GM23338 (cell line): ENCODE measurements at regions not wholly inside any gene's neighbourhood (a gene's known extent, or its start where the extent isn't known, plus 50 kb on each side); places are given as distances from the start of the nearest gene placed in this dataset.

ENCODE experiments used
- ATAC-seq: fragments of 200-7000 bp; cut with Tn5 transposase; 3 replicates; pipeline ENCODE4 v1.9.1; 2020
- DNase-seq: peaks from one replicate; pipeline ENCODE4 v3.0.0-alpha.2; 2015; ENCODE audit warnings: low spot score
- H2AFZ ChIP-seq: fragments of 200-600 bp; sonication (generic); 2 replicates; pipeline ENCODE4 v1.8.0; 2016; ENCODE audit warnings: antibody characterized with exemption, mild to moderate bottlenecking, moderate library complexity
- H3F3A ChIP-seq: fragments of 200-600 bp; sonication (generic); replicated peaks from 2 replicates; pipeline ENCODE4 v1.8.0; 2017; ENCODE audit warnings: antibody characterized with exemption, mixed run types, low read depth
- H3K27ac ChIP-seq: fragments of 200-600 bp; sonication (generic); 2 replicates; pipeline ENCODE4 v1.6.1; 2016; ENCODE audit warnings: low read depth
- H3K27me3 ChIP-seq: fragments of 200-600 bp; sonication (generic); 2 replicates; pipeline ENCODE4 v1.8.0; 2016; ENCODE audit warnings: mild to moderate bottlenecking, mixed run types, moderate library complexity; ENCODE audit not compliant: insufficient read depth
- H3K36me3 ChIP-seq: fragments of 200-600 bp; sonication (generic); 2 replicates; pipeline ENCODE4 v1.8.0; 2016; ENCODE audit warnings: mild to moderate bottlenecking; ENCODE audit not compliant: insufficient read depth
- H3K4me1 ChIP-seq: fragments of 200-600 bp; sonication (generic); 2 replicates; pipeline ENCODE4 v1.8.0; 2016; ENCODE audit warnings: mild to moderate bottlenecking, moderate library complexity; ENCODE audit not compliant: insufficient read depth
- H3K4me2 ChIP-seq: fragments of 200-600 bp; sonication (generic); 2 replicates; pipeline ENCODE4 v1.7.1; 2017; ENCODE audit warnings: mixed run types
- H3K4me3 ChIP-seq: fragments of 200-600 bp; sonication (generic); 2 replicates; pipeline ENCODE4 v1.6.1; 2016; ENCODE audit warnings: mixed run types
- H3K79me2 ChIP-seq: fragments of 200-600 bp; sonication (generic); replicated peaks from 2 replicates; pipeline ENCODE4 v1.8.0; 2017; ENCODE audit warnings: mild to moderate bottlenecking; ENCODE audit not compliant: insufficient read depth
- H3K9me2 ChIP-seq: fragments of 200-600 bp; sonication (generic); 2 replicates; pipeline ENCODE4 v1.8.0; 2017; ENCODE audit not compliant: insufficient read depth
- H4K20me1 ChIP-seq: fragments of 200-600 bp; sonication (generic); replicated peaks from 2 replicates; pipeline ENCODE4 v1.8.0; 2017; ENCODE audit warnings: mild to moderate bottlenecking; ENCODE audit not compliant: insufficient read depth
- H3K27ac Mint-ChIP-seq: 2 replicates; pipeline ENCODE4 v1.8.0; 2020; ENCODE audit warnings: inconsistent platforms, mild to moderate bottlenecking, moderate library complexity, mixed read lengths
- H3K27me3 Mint-ChIP-seq: 3 replicates; pipeline ENCODE4 v1.8.0; 2022; ENCODE audit warnings: low read depth, mild to moderate bottlenecking, moderate library complexity, mixed read lengths, inconsistent platforms; ENCODE audit not compliant: insufficient read depth, poor library complexity
- H3K36me3 Mint-ChIP-seq: 3 replicates; pipeline ENCODE4 v1.8.0; 2021; ENCODE audit warnings: low read depth, mild to moderate bottlenecking, inconsistent platforms, moderate library complexity, mixed read lengths
- H3K4me1 Mint-ChIP-seq: 3 replicates; pipeline ENCODE4 v1.8.0; 2020; ENCODE audit warnings: mild to moderate bottlenecking, inconsistent platforms, mixed read lengths
- H3K4me3 Mint-ChIP-seq: 3 replicates; pipeline ENCODE4 v1.8.0; 2021; ENCODE audit warnings: moderate library complexity, mild to moderate bottlenecking, inconsistent platforms, mixed read lengths
- H3K9me3 Mint-ChIP-seq: 3 replicates; pipeline ENCODE4 v1.8.0; 2020; ENCODE audit warnings: moderate library complexity, mild to moderate bottlenecking, inconsistent platforms, mixed read lengths
- CREB1 ChIP-seq: fragments of 250-450 bp; sonication (Bioruptor Pico); IDR thresholded peaks from 2 replicates; pipeline ENCODE4 v1.5.0; 2020; ENCODE audit warnings: low read depth, mild to moderate bottlenecking, moderate library complexity
- EZH2 ChIP-seq: fragments of 200-600 bp; sonication (generic); IDR thresholded peaks from one replicate; pipeline ENCODE4 v1.8.0; 2017; ENCODE audit warnings: antibody characterized with exemption, mild to moderate bottlenecking, low read depth; ENCODE audit not compliant: unreplicated experiment
- EZH2phosphoT487 ChIP-seq: fragments of 200-600 bp; sonication (generic); IDR thresholded peaks from one replicate; pipeline ENCODE4 v1.8.1; 2018; ENCODE audit warnings: antibody characterized with exemption; ENCODE audit not compliant: unreplicated experiment
- NANOG ChIP-seq: IDR thresholded peaks from 2 replicates; pipeline ENCODE4 v1.6.1; 2016; ENCODE audit warnings: antibody characterized with exemption, borderline replicate concordance
- POLR2AphosphoS5 ChIP-seq: IDR thresholded peaks from 2 replicates; pipeline ENCODE4 v1.6.1; 2016; ENCODE audit warnings: antibody characterized with exemption, low read depth
- STAT1 ChIP-seq: IDR thresholded peaks from one replicate; pipeline ENCODE4 v1.6.1; 2016; ENCODE audit warnings: antibody characterized with exemption; ENCODE audit not compliant: unreplicated experiment
- ZNF114 ChIP-seq: fragments of 250-450 bp; sonication (Bioruptor Pico); IDR thresholded peaks from 2 replicates; pipeline ENCODE4 v1.5.0; 2020; ENCODE audit warnings: mild to moderate bottlenecking, moderate library complexity
- ZNF331 ChIP-seq: fragments of 250-450 bp; sonication (Bioruptor Pico); IDR thresholded peaks from 2 replicates; pipeline ENCODE4 v1.5.0; 2020; ENCODE audit warnings: low read depth, mild to moderate bottlenecking, moderate library complexity
- TF ChIP-seq, protein P1 (sequence below): fragments of 250-450 bp; sonication (Bioruptor Pico); IDR thresholded peaks from 2 replicates; pipeline ENCODE4 v1.5.0; 2020; ENCODE audit warnings: mild to moderate bottlenecking, moderate library complexity
- TF ChIP-seq, protein P2 (sequence below): IDR thresholded peaks from 2 replicates; pipeline ENCODE4 v1.6.1; 2016; ENCODE audit warnings: antibody characterized with exemption
- TF ChIP-seq, protein P3 (sequence below): IDR thresholded peaks from one replicate; pipeline ENCODE4 v1.6.1; 2018; ENCODE audit warnings: antibody characterized with exemption; ENCODE audit not compliant: unreplicated experiment

DNA sequence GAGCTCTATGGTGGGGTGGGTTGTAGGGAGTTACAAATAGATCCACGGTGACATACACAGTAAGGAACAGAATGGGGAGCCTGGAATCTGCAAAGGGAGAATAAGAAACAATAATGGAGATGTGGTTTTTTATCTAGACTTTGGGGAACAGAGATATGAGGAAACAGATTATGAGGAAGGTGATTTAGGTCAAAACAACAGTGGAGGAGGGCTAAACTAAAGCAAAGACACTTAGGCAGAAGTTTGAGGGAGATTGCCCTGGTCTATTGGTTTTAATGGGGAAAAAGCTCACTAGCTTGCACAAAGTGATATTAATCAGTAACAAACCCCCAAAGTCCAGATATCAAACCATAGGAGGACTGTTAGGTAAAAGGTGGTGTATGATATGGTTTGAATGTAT is 144.5 kb upstream of the DYRK2 start:
- Mint-ChIP-seq H3K36me3 (no peaks in the 10 kb centered on the region), H3K9me3 (no peaks in the 10 kb centered on the region), H3K4me3 (no peak overlapping the region), H3K27ac (no peak overlapping the region), H3K27me3 (peaks cover 2% of the 10 kb centered on the region), H3K4me1 (peaks cover 11% of the 10 kb centered on the region)
- Histone ChIP-seq H3K79me2 (no peaks in the 10 kb centered on the region), H3F3A (no peaks in the 10 kb centered on the region), H4K20me1 (no peaks in the 10 kb centered on the region), H3K4me2 (no peak overlapping the region), H3K4me3 (no peak overlapping the region), H3K27me3 (no peaks in the 10 kb centered on the region), H3K36me3 (no peaks in the 10 kb centered on the region), H3K27ac (no peak overlapping the region), H3K4me1 (0 out of 2 replicates have a peak, but pooled peaks cover 6% of the 10 kb centered on the region), H3K9me2 (peaks cover 9% of the 10 kb centered on the region; the same call in 1 of the 2 replicates), H2AFZ (no peak overlapping the region)
- ATAC-seq (no peak), DNase-seq (no peak)
- TF ChIP-seq EZH2phosphoT487, result no peak
- TF ChIP-seq STAT1, result no peak
- TF ChIP-seq NANOG, result no peak
- TF ChIP-seq POLR2AphosphoS5, result no peak
- no peak for TF ChIP-seq ZNF114 (CRISPR knock-in tag)
- TF ChIP-seq ZNF331, result no peak

DNA sequence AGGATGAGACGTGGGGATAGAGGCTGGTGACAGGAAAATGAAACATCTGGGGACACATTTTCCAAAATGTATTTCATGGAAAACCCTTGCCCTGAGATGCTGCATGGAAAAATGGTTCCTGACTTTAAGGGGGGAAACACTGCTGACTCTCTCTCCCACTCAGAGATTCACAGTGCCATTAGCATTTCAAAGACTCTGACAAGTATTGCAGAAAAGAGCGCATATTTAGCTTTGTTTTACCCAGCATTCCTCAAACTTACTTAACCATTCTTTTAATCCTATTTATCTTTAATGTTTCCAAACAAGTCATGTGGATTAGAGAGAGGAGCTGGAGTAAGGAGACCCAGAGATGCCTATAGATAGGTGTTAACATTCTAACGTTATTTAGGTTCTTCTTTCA is 141.8 kb upstream of the DYRK2 start:
- H3K36me3 Mint-ChIP-seq, result no peaks in the 10 kb centered on the region
- no peak overlapping the region for H3K27ac Mint-ChIP-seq
- Histone ChIP-seq H3K4me1 (0 out of 2 replicates have a peak, but pooled peaks cover 6% of the 10 kb centered on the region), H2AFZ (no peak overlapping the region), H3K27ac (no peak overlapping the region), H3F3A (no peaks in the 10 kb centered on the region), H3K27me3 (no peaks in the 10 kb centered on the region), H3K4me3 (no peak overlapping the region), H3K79me2 (no peaks in the 10 kb centered on the region), H3K9me2 (peaks cover 3% of the 10 kb centered on the region; the same call in 1 of the 2 replicates), H4K20me1 (no peaks in the 10 kb centered on the region), H3K4me2 (no peak overlapping the region), H3K36me3 (no peaks in the 10 kb centered on the region)
- H3K4me1 Mint-ChIP-seq, result peaks cover 11% of the 10 kb centered on the region
- no peak overlapping the region for H3K4me3 Mint-ChIP-seq
- DNase-seq (peak; percentile 25), ATAC-seq (peak; percentile 58; the same call in 2 of the 3 replicates)
- H3K27me3 Mint-ChIP-seq, result peaks cover 2% of the 10 kb centered on the region
- no peaks in the 10 kb centered on the region for H3K9me3 Mint-ChIP-seq
- no peak for TF ChIP-seq STAT1
- TF ChIP-seq EZH2phosphoT487, result no peak
- TF ChIP-seq NANOG, result peak; percentile 68; the same call in 1 of the 2 replicates
- 0 out of 2 replicates have a peak, but pooled peaks have one; percentile 6 for TF ChIP-seq CREB1 (CRISPR knock-in tag)
- TF ChIP-seq, protein P1, sequence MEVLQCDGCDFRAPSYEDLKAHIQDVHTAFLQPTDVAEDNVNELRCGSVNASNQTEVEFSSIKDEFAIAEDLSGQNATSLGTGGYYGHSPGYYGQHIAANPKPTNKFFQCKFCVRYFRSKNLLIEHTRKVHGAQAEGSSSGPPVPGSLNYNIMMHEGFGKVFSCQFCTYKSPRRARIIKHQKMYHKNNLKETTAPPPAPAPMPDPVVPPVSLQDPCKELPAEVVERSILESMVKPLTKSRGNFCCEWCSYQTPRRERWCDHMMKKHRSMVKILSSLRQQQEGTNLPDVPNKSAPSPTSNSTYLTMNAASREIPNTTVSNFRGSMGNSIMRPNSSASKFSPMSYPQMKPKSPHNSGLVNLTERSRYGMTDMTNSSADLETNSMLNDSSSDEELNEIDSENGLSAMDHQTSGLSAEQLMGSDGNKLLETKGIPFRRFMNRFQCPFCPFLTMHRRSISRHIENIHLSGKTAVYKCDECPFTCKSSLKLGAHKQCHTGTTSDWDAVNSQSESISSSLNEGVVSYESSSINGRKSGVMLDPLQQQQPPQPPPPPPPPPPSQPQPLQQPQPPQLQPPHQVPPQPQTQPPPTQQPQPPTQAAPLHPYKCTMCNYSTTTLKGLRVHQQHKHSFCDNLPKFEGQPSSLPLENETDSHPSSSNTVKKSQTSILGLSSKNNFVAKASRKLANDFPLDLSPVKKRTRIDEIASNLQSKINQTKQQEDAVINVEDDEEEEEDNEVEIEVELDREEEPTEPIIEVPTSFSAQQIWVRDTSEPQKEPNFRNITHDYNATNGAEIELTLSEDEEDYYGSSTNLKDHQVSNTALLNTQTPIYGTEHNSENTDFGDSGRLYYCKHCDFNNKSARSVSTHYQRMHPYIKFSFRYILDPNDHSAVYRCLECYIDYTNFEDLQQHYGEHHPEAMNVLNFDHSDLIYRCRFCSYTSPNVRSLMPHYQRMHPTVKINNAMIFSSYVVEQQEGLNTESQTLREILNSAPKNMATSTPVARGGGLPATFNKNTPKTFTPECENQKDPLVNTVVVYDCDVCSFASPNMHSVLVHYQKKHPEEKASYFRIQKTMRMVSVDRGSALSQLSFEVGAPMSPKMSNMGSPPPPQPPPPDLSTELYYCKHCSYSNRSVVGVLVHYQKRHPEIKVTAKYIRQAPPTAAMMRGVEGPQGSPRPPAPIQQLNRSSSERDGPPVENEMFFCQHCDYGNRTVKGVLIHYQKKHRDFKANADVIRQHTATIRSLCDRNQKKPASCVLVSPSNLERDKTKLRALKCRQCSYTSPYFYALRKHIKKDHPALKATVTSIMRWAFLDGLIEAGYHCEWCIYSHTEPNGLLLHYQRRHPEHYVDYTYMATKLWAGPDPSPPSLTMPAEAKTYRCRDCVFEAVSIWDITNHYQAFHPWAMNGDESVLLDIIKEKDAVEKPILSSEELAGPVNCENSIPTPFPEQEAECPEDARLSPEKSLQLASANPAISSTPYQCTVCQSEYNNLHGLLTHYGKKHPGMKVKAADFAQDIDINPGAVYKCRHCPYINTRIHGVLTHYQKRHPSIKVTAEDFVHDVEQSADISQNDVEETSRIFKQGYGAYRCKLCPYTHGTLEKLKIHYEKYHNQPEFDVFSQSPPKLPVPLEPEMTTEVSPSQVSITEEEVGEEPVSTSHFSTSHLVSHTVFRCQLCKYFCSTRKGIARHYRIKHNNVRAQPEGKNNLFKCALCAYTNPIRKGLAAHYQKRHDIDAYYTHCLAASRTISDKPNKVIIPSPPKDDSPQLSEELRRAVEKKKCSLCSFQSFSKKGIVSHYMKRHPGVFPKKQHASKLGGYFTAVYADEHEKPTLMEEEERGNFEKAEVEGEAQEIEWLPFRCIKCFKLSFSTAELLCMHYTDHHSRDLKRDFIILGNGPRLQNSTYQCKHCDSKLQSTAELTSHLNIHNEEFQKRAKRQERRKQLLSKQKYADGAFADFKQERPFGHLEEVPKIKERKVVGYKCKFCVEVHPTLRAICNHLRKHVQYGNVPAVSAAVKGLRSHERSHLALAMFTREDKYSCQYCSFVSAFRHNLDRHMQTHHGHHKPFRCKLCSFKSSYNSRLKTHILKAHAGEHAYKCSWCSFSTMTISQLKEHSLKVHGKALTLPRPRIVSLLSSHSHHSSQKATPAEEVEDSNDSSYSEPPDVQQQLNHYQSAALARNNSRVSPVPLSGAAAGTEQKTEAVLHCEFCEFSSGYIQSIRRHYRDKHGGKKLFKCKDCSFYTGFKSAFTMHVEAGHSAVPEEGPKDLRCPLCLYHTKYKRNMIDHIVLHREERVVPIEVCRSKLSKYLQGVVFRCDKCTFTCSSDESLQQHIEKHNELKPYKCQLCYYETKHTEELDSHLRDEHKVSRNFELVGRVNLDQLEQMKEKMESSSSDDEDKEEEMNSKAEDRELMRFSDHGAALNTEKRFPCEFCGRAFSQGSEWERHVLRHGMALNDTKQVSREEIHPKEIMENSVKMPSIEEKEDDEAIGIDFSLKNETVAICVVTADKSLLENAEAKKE, result no peak
- TF ChIP-seq, protein P2, sequence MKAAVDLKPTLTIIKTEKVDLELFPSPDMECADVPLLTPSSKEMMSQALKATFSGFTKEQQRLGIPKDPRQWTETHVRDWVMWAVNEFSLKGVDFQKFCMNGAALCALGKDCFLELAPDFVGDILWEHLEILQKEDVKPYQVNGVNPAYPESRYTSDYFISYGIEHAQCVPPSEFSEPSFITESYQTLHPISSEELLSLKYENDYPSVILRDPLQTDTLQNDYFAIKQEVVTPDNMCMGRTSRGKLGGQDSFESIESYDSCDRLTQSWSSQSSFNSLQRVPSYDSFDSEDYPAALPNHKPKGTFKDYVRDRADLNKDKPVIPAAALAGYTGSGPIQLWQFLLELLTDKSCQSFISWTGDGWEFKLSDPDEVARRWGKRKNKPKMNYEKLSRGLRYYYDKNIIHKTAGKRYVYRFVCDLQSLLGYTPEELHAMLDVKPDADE, result no peak
- no peak for TF ChIP-seq ZNF331
- no peak for TF ChIP-seq ZNF114 (CRISPR knock-in tag)
- TF ChIP-seq POLR2AphosphoS5, result no peak
- TF ChIP-seq EZH2, result no peak
- TF ChIP-seq, protein P3, sequence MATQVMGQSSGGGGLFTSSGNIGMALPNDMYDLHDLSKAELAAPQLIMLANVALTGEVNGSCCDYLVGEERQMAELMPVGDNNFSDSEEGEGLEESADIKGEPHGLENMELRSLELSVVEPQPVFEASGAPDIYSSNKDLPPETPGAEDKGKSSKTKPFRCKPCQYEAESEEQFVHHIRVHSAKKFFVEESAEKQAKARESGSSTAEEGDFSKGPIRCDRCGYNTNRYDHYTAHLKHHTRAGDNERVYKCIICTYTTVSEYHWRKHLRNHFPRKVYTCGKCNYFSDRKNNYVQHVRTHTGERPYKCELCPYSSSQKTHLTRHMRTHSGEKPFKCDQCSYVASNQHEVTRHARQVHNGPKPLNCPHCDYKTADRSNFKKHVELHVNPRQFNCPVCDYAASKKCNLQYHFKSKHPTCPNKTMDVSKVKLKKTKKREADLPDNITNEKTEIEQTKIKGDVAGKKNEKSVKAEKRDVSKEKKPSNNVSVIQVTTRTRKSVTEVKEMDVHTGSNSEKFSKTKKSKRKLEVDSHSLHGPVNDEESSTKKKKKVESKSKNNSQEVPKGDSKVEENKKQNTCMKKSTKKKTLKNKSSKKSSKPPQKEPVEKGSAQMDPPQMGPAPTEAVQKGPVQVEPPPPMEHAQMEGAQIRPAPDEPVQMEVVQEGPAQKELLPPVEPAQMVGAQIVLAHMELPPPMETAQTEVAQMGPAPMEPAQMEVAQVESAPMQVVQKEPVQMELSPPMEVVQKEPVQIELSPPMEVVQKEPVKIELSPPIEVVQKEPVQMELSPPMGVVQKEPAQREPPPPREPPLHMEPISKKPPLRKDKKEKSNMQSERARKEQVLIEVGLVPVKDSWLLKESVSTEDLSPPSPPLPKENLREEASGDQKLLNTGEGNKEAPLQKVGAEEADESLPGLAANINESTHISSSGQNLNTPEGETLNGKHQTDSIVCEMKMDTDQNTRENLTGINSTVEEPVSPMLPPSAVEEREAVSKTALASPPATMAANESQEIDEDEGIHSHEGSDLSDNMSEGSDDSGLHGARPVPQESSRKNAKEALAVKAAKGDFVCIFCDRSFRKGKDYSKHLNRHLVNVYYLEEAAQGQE, result no peak
